ENCODE measurements at regions not wholly inside any gene's neighbourhood (a gene's known extent, or its start where the extent isn't known, plus 50 kb on each side); places are given as distances from the start of the nearest gene placed in this dataset.
"Not testable (repeated sequence)": the region's sequence is repeated elsewhere in the genome, so short reads cannot be mapped to it uniquely, and the experiment has no call there.

DNA sequence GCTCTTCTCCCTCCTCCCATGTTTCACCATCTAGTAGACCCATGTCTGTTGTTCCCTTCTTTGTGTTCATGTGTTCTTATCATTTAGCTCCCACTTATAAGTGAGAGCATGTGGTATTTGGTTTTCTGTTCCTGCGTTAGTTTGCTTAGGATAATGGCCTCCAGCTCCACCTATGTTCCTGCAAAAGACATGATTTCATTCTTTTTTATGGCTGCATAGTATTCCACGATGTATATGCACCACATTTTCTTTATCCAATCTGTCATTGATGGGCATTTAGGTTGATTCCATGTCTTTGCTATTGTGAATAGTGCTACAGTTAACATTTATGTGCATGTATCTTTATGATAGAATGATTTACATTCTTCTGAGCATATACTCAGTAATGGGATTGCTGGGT lies 115.6 kb upstream of the ATXN1 start:
- TF ChIP-seq CTCF (IDR thresholded peaks at IDR 0.05; ENCODE audit: low read depth, low read length, poor library complexity, severe bottlenecking); EZH2phosphoT487 (IDR thresholded peaks at IDR 0.05; ENCODE audit: borderline replicate concordance, low read length): not testable (repeated sequence)
